Neutrophil (primary cell): ENCODE measurements at regions not wholly inside any gene's neighbourhood (a gene's known extent, or its start where the extent isn't known, plus 50 kb on each side); places are given as distances from the start of the nearest gene placed in this dataset.
"Not testable (repeated sequence)": the region's sequence is repeated elsewhere in the genome, so short reads cannot be mapped to it uniquely, and the experiment has no call there.

Experiments used
- H3K27ac ChIP-seq: fragments of 200-600 bp; sonication (generic); 2 replicates; pipeline ENCODE4 v1.5.1; 2016; ENCODE audit warnings: mild to moderate bottlenecking, moderate library complexity
- H3K27me3 ChIP-seq: fragments of 200-600 bp; sonication (generic); 2 replicates; pipeline ENCODE4 v1.6.0; 2016; ENCODE audit warnings: mild to moderate bottlenecking
- H3K36me3 ChIP-seq: fragments of 200-600 bp; sonication (generic); 2 replicates; pipeline ENCODE4 v1.5.1; 2017
- H3K4me1 ChIP-seq, 2 experiments: fragments of 200-600 bp in 1 of 2; sonication (generic) in 1 of 2; 1 replicate in 1 of 2; 2 replicates in 1 of 2; pipeline versions ENCODE4 v1.5.1 to v1.6.1; 2013 to 2016; ENCODE audit warnings: low read depth in 1 of 2, low read length in 1 of 2, mild to moderate bottlenecking in 1 of 2, moderate library complexity in 1 of 2; ENCODE audit not compliant: control insufficient read depth in 1 of 2, insufficient read depth in 1 of 2
- H3K4me3 ChIP-seq, 2 experiments: fragments of 200-600 bp in 1 of 2; sonication (generic) in 1 of 2; 1 replicate in 1 of 2; 2 replicates in 1 of 2; pipeline ENCODE4 v1.5.1; 2013 to 2016; ENCODE audit warnings: low read depth in 1 of 2, low read length in 1 of 2, mild to moderate bottlenecking in 1 of 2, moderate library complexity in 1 of 2
- H3K9me3 ChIP-seq: fragments of 200-600 bp; sonication (generic); 2 replicates; pipeline ENCODE4 v1.5.1; 2016
- TF ChIP-seq, protein P1 (sequence below): fragments of 200-600 bp; sonication (generic); IDR thresholded peaks from 2 replicates; pipeline ENCODE4 v1.5.1; 2016; ENCODE audit warnings: antibody characterized with exemption

GRCh38 chr13:55981381-55981780 lies 1159.3 kb upstream of the PRR20A start:
- TF ChIP-seq, protein P1, sequence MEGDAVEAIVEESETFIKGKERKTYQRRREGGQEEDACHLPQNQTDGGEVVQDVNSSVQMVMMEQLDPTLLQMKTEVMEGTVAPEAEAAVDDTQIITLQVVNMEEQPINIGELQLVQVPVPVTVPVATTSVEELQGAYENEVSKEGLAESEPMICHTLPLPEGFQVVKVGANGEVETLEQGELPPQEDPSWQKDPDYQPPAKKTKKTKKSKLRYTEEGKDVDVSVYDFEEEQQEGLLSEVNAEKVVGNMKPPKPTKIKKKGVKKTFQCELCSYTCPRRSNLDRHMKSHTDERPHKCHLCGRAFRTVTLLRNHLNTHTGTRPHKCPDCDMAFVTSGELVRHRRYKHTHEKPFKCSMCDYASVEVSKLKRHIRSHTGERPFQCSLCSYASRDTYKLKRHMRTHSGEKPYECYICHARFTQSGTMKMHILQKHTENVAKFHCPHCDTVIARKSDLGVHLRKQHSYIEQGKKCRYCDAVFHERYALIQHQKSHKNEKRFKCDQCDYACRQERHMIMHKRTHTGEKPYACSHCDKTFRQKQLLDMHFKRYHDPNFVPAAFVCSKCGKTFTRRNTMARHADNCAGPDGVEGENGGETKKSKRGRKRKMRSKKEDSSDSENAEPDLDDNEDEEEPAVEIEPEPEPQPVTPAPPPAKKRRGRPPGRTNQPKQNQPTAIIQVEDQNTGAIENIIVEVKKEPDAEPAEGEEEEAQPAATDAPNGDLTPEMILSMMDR: no peak
- H3K36me3 ChIP-seq: no peaks in the 10 kb centered on the region

GRCh38 chr13:55984026-55984425 lies 1156.7 kb upstream of the PRR20A start:
- H3K4me3 ChIP-seq, H3K9me3 ChIP-seq, H3K27ac ChIP-seq, H3K27me3 ChIP-seq, H3K4me1 ChIP-seq, H3K36me3 ChIP-seq: not testable (repeated sequence)

More at GRCh38 chr13:55981381-55981780, 1159.3 kb upstream of the PRR20A start:
- H3K27ac ChIP-seq: no peak overlapping the region
- H3K27me3 ChIP-seq: no peaks in the 10 kb centered on the region
- H3K4me3 ChIP-seq: no peak overlapping the region
- no peaks in the 10 kb centered on the region for H3K4me1 ChIP-seq
- H3K9me3 ChIP-seq: no peaks in the 10 kb centered on the region

DNA sequence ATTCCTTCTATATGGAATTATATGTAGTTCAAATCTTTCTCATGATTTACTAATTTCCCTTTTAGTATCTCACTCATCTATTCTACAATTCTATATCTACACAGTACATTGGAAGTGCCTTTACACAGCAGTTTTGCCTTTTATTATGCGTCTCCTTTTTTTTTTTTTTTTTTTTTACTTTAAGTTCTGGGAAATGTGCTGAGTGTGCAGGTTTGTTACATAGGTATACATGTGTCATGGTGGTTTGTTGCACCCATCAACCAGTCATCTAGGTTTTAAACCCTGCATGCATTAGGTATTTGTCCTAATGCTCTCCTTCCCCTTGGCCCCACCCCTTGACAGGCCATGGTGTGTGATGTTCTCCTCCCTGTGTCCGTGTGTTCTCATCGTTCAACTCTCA lies 1150.1 kb upstream of the PRR20A start:
- TF ChIP-seq, protein P1: no peak
- H3K27me3 ChIP-seq: no peaks in the 10 kb centered on the region
- no peaks in the 10 kb centered on the region for H3K4me1 ChIP-seq
- H3K9me3 ChIP-seq: no peaks in the 10 kb centered on the region
- H3K36me3 ChIP-seq: no peaks in the 10 kb centered on the region
- H3K27ac ChIP-seq: no peak overlapping the region
- no peak overlapping the region for H3K4me3 ChIP-seq

GRCh38 chr13:55991666-55992065 lies 1149.1 kb upstream of the PRR20A start:
- Histone ChIP-seq H3K36me3 (no peaks in the 10 kb centered on the region), H3K4me3 (no peak overlapping the region), H3K27ac (no peak overlapping the region), H3K9me3 (no peaks in the 10 kb centered on the region), H3K27me3 (no peaks in the 10 kb centered on the region), H3K4me1 (no peaks in the 10 kb centered on the region)
- TF ChIP-seq, protein P1: no peak

- H3K27me3 ChIP-seq: no peaks in the 10 kb centered on the region
- no peak overlapping the region for H3K4me3 ChIP-seq
- no peak overlapping the region for H3K27ac ChIP-seq
- H3K36me3 ChIP-seq: no peaks in the 10 kb centered on the region
- TF ChIP-seq, protein P1: no peak
- H3K9me3 ChIP-seq: no peaks in the 10 kb centered on the region
- no peaks in the 10 kb centered on the region for H3K4me1 ChIP-seq
Measured at GRCh38 chr13:55992145-55992544, 1148.6 kb upstream of the PRR20A start.

DNA sequence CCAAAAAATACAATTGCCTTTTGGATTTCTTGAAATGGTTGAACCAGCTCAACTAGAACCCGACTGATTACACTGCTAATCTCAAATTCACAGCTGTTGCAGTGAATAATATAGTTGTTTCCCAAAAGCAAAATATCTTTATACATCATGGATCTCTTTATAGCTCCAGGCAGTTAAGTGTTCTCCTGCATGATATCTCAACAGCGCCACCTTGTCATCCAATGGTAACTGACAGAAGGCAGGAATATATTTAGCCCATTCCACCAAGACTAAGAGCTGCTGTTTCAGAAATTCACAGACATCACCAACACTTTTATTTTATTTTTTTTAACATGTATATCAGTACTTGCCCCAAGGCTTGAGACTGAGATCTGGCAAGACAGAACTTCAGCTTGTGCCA lies 1141.0 kb upstream of the PRR20A start:
- Histone ChIP-seq H3K36me3 (no peaks in the 10 kb centered on the region), H3K4me3 (no peak overlapping the region), H3K4me1 (no peaks in the 10 kb centered on the region), H3K9me3 (no peaks in the 10 kb centered on the region), H3K27ac (no peak overlapping the region), H3K27me3 (no peaks in the 10 kb centered on the region)
- TF ChIP-seq, protein P1: no peak
